GM23338 (cell line): ENCODE measurements at regions not wholly inside any gene's neighbourhood (a gene's known extent, or its start where the extent isn't known, plus 50 kb on each side); places are given as distances from the start of the nearest gene placed in this dataset.

Source experiments
- CTCF ChIP-seq, 2 experiments: fragments of 200-600 bp in 1 of 2; sonication (generic) in 1 of 2; conservative IDR thresholded peaks; 2 replicates each; pipeline versions ENCODE4 v1.5.1 to v1.6.1; 2016 to 2017; ENCODE audit warnings: antibody characterized with exemption in 2 of 2, low read depth in 2 of 2, mild to moderate bottlenecking in 2 of 2, moderate library complexity in 1 of 2
- ETS1 ChIP-seq: IDR thresholded peaks from 2 replicates; pipeline ENCODE4 v1.6.1; 2016; ENCODE audit warnings: antibody characterized with exemption
- EZH2phosphoT487 ChIP-seq: fragments of 200-600 bp; sonication (generic); IDR thresholded peaks from one replicate; pipeline ENCODE4 v1.8.1; 2018; ENCODE audit warnings: antibody characterized with exemption; ENCODE audit not compliant: unreplicated experiment

GRCh38 chr13:107685876-107686275 is 529.5 kb downstream of the LIG4 start:
- TF ChIP-seq CTCF (conservative IDR thresholded peaks at IDR 0.05; ENCODE audit: low read depth in 2 of 2) (no peak), EZH2phosphoT487 (no peak), ETS1 (no peak)
